ENCODE measurements at regions not wholly inside any gene's neighbourhood (a gene's known extent, or its start where the extent isn't known, plus 50 kb on each side); places are given as distances from the start of the nearest gene placed in this dataset.

DNA sequence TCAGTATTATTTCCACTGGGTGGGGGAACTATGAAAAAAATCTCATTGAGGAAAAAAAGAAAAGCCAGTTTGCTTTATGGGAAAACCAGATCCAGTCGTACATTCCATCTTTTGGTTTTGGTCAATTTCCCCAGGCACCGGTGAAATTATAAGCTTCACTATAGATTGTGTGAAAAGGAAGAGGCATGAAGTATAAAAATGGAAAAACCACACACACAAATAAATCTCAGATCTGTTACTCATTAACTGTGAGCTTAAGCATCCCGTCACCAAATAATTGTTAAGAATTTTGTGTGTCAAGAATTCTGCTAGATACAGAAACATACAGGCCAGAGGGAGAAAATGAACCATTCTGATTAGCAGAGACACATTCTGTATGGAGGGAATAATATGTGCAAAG is 405.5 kb upstream of the CELF2 start:
- Histone ChIP-seq H2AK5ac (ENCODE audit: low read depth, low read length) (no peak overlapping the region), H3K4ac (ENCODE audit: low read depth, low read length) (no peak overlapping the region), H3K4me1 (ENCODE audit: control insufficient read depth, insufficient read depth, low read length) (peaks cover 2% of the 10 kb centered on the region; the same call in 1 of the 2 replicates), H2AFZ (replicated peaks; ENCODE audit: low read length, poor library complexity) (no peak overlapping the region), H4K8ac (ENCODE audit: low read depth in 2 of 2, low read length in 2 of 2) (no peak overlapping the region), H3K56ac (ENCODE audit: extremely low read depth, insufficient read depth, low read length) (no peak overlapping the region), H3K27ac (ENCODE audit: insufficient read depth, low read length) (no peak overlapping the region), H2BK5ac (ENCODE audit: low read depth, low read length, poor library complexity, severe bottlenecking) (no peak overlapping the region), H3K79me1 (ENCODE audit: low read depth in 1 of 2, low read length in 2 of 2) (no peaks in the 10 kb centered on the region), H3K9me1 (ENCODE audit: insufficient read depth, low read length) (no peaks in the 10 kb centered on the region), H3K9me3 (ENCODE audit: control insufficient read depth, insufficient read depth, low read length) (no peaks in the 10 kb centered on the region), H4K20me1 (ENCODE audit: insufficient read depth, low read length) (no peaks in the 10 kb centered on the region), H3K4me3 (ENCODE audit: insufficient read depth, low read depth, low read length) (no peak overlapping the region), H3K4me2 (ENCODE audit: low read depth, low read length) (no peak overlapping the region), H2BK20ac (ENCODE audit: low read depth, low read length) (no peak overlapping the region), H3K18ac (ENCODE audit: low read depth, low read length) (no peak overlapping the region), H3K14ac (replicated peaks; ENCODE audit: low read depth, low read length) (no peak overlapping the region), H3K27me3 (ENCODE audit: control insufficient read depth, insufficient read depth, low read length) (no peaks in the 10 kb centered on the region), H2AK9ac (replicated peaks; ENCODE audit: low read depth, low read length, poor library complexity) (no peak overlapping the region), H3K36me3 (ENCODE audit: control insufficient read depth, insufficient read depth, low read length) (no peaks in the 10 kb centered on the region), H4K5ac (ENCODE audit: low read depth, low read length) (no peak overlapping the region), H3K9ac (ENCODE audit: low read depth, low read length) (no peak overlapping the region), H4K91ac (ENCODE audit: insufficient read depth, low read depth, low read length) (no peak overlapping the region), H2BK120ac (ENCODE audit: low read depth, low read length) (no peak overlapping the region), H3K23ac (ENCODE audit: low read depth, low read length) (no peak overlapping the region), H2BK15ac (ENCODE audit: low read depth, low read length) (no peak overlapping the region)
- ChIA-PET CTCF (no interaction called here), POLR2A (ENCODE audit: unreplicated experiment) (no interaction called here)
- in situ Hi-C loops (cut with MboI; ENCODE audit: low sequenced_read_pairs) (no loop called here), intact Hi-C loops (cut with micrococcal nuclease) (no loop called here), dilution Hi-C loops (cut with HindIII; ENCODE audit: low sequenced_read_pairs, unreplicated experiment) (no loop called here)
- ATAC-seq (ENCODE audit: low read depth) (no peak), DNase-seq (no peak)
- no CpG with 5 or more reads among the region's 3 CpGs for WGBS, 2 experiments (ENCODE audit: extremely low coverage in 2 of 2, insufficient read length in 1 of 2)
- no TSS peak for BruUV-seq (replicated peaks)
- TF ChIP-seq CHD1 (IDR thresholded peaks at IDR 0.05; ENCODE audit: low read depth, low read length) = no peak
- no peak for TF ChIP-seq NFE2L2 (IDR thresholded peaks at IDR 0.05; ENCODE audit: low read depth, low read length)

Data from IMR-90 (cell line).